GM13977 (cell line): ENCODE measurements at regions not wholly inside any gene's neighbourhood (a gene's known extent, or its start where the extent isn't known, plus 50 kb on each side); places are given as distances from the start of the nearest gene placed in this dataset.

Experiments used
- DNase-seq: peaks from one replicate; pipeline ENCODE4 v3.0.0; 2012; ENCODE audit warnings: low spot score
- CTCF ChIP-seq: IDR thresholded peaks from 2 replicates; pipeline ENCODE4 v1.5.1; 2012; ENCODE audit warnings: mild to moderate bottlenecking, control low read depth; ENCODE audit not compliant: insufficient read depth; ENCODE audit errors: extremely low read depth, missing control alignments
- in situ Hi-C: fragments of 300-500 bp; cut with MboI; formaldehyde crosslinking; loops from one replicate; pipeline ENCODE4 v1.12.0; 2022; ENCODE audit warnings: low sequenced_read_pairs, low pct_unique_long_range_greater_than_20kb, mixed read lengths, inconsistent platforms; ENCODE audit not compliant: unreplicated experiment

GRCh38 chr1:91621907-91622306 lies 121.3 kb downstream of the CDC7 start:
- DNase-seq, result no peak
- in situ Hi-C loops, result no loop called here
- TF ChIP-seq CTCF, result no peak

GRCh38 chr1:91622616-91623015 lies 122.0 kb downstream of the CDC7 start:
- in situ Hi-C loops, result no loop called here

GRCh38 chr1:91623020-91623419 lies 122.4 kb downstream of the CDC7 start:
- in situ Hi-C loops, result no loop called here
- no peak for TF ChIP-seq CTCF
- DNase-seq, result no peak

More at GRCh38 chr1:91622616-91623015, 122.0 kb downstream of the CDC7 start:
- TF ChIP-seq CTCF, result no peak
- DNase-seq, result no peak

- in situ Hi-C loops, result no loop called here
- TF ChIP-seq CTCF, result no peak
- DNase-seq, result no peak
Observed at GRCh38 chr1:91624331-91624730, 123.7 kb downstream of the CDC7 start.
